ENCODE measurements at regions not wholly inside any gene's neighbourhood (a gene's known extent, or its start where the extent isn't known, plus 50 kb on each side); places are given as distances from the start of the nearest gene placed in this dataset.

GRCh38 chrX:25561190-25561589 is 545.4 kb upstream of the ARX start:
- H3K4me3 ChIP-seq (ENCODE audit: low read depth, low read length) = no peak overlapping the region
- POLR2A ChIA-PET = no interaction called here
- no peak for TF ChIP-seq CTCF (IDR thresholded peaks at IDR 0.05; ENCODE audit: low read depth, low read length)
- H3K27me3 ChIP-seq (ENCODE audit: control insufficient read depth, insufficient read depth, low read length) = no peaks in the 10 kb centered on the region
- H3K9me3 ChIP-seq (ENCODE audit: control insufficient read depth, insufficient read depth, low read length) = no peaks in the 10 kb centered on the region
- CTCF ChIA-PET = no interaction called here
- H3K27ac ChIP-seq (ENCODE audit: low read depth, low read length) = no peak overlapping the region
- DNase-seq (ENCODE audit: low read depth, low spot score) = no peak

GRCh38 chrX:25573631-25574030 is 557.9 kb upstream of the ARX start:
- DNase-seq (ENCODE audit: low read depth, low spot score) = no peak
- no peaks in the 10 kb centered on the region for H3K27me3 ChIP-seq (ENCODE audit: control insufficient read depth, insufficient read depth, low read length)
- CTCF ChIA-PET = no interaction called here
- H3K27ac ChIP-seq (ENCODE audit: low read depth, low read length) = no peak overlapping the region
- H3K4me3 ChIP-seq (ENCODE audit: low read depth, low read length) = no peak overlapping the region
- POLR2A ChIA-PET = no interaction called here
- TF ChIP-seq CTCF (IDR thresholded peaks at IDR 0.05; ENCODE audit: low read depth, low read length) = no peak
- no peaks in the 10 kb centered on the region for H3K9me3 ChIP-seq (ENCODE audit: control insufficient read depth, insufficient read depth, low read length)

- H3K27ac ChIP-seq (ENCODE audit: low read depth, low read length) = no peak overlapping the region
- CTCF ChIA-PET = no interaction called here
- no peaks in the 10 kb centered on the region for H3K9me3 ChIP-seq (ENCODE audit: control insufficient read depth, insufficient read depth, low read length)
- no peaks in the 10 kb centered on the region for H3K27me3 ChIP-seq (ENCODE audit: control insufficient read depth, insufficient read depth, low read length)
- POLR2A ChIA-PET = no interaction called here
- TF ChIP-seq CTCF (IDR thresholded peaks at IDR 0.05; ENCODE audit: low read depth, low read length) = no peak
- H3K4me3 ChIP-seq (ENCODE audit: low read depth, low read length) = no peak overlapping the region
- DNase-seq (ENCODE audit: low read depth, low spot score) = no peak
These were observed 541.2 kb upstream of the MAGEB18 start for GRCh38 chrX:25596921-25597320.

- H3K27me3 ChIP-seq (ENCODE audit: control insufficient read depth, insufficient read depth, low read length) = no peaks in the 10 kb centered on the region
- no peak for DNase-seq (ENCODE audit: low read depth, low spot score)
- no peak overlapping the region for H3K27ac ChIP-seq (ENCODE audit: low read depth, low read length)
- no peaks in the 10 kb centered on the region for H3K9me3 ChIP-seq (ENCODE audit: control insufficient read depth, insufficient read depth, low read length)
- CTCF ChIA-PET = no interaction called here
- no peak for TF ChIP-seq CTCF (IDR thresholded peaks at IDR 0.05; ENCODE audit: low read depth, low read length)
- H3K4me3 ChIP-seq (ENCODE audit: low read depth, low read length) = no peak overlapping the region
- POLR2A ChIA-PET = no interaction called here
These were observed 540.6 kb upstream of the MAGEB18 start for GRCh38 chrX:25597551-25597950.

GRCh38 chrX:25599061-25599460 is 539.1 kb upstream of the MAGEB18 start:
- Histone ChIP-seq H3K27ac (ENCODE audit: low read depth, low read length) (no peak overlapping the region), H3K4me3 (ENCODE audit: low read depth, low read length) (no peak overlapping the region), H3K27me3 (ENCODE audit: control insufficient read depth, insufficient read depth, low read length) (no peaks in the 10 kb centered on the region), H3K9me3 (ENCODE audit: control insufficient read depth, insufficient read depth, low read length) (no peaks in the 10 kb centered on the region)
- TF ChIP-seq CTCF (IDR thresholded peaks at IDR 0.05; ENCODE audit: low read depth, low read length) = no peak
- ChIA-PET POLR2A (no interaction called here), CTCF (no interaction called here)
- no peak for DNase-seq (ENCODE audit: low read depth, low spot score)
